Psoas muscle (tissue), 7 donors: ENCODE measurements at regions not wholly inside any gene's neighbourhood (a gene's known extent, or its start where the extent isn't known, plus 50 kb on each side); places are given as distances from the start of the nearest gene placed in this dataset.

Experiments
- ATAC-seq, 4 donors: fragments of 200-7000 bp; cut with Tn5 transposase; one replicate each; pipeline ENCODE4 v1.9.1; 2020; ENCODE audit warnings: moderate library complexity in 3 of 4, mild to moderate bottlenecking in 2 of 4
- DNase-seq, 2 donors: peaks; one replicate each; pipeline ENCODE4 v3.0.0-alpha.2; 2020
- H3K27ac ChIP-seq: fragments of 200-600 bp; one replicate; pipeline ENCODE4 v1.8.0; 2022
- H3K27me3 ChIP-seq, 3 donors: fragments of 200-600 bp in 1 of 3; one replicate each; pipeline versions ENCODE4 v1.6.1 to v1.8.0; 2013 to 2022; ENCODE audit warnings: low read length in 2 of 3, mild to moderate bottlenecking in 2 of 3, moderate library complexity in 1 of 3; ENCODE audit not compliant: insufficient read depth in 3 of 3
- H3K36me3 ChIP-seq, 2 donors: fragments of 200-600 bp in 1 of 2; one replicate each; pipeline versions ENCODE4 v1.6.1 to v1.8.0; 2013 to 2022; ENCODE audit warnings: low read depth in 1 of 2, mild to moderate bottlenecking in 1 of 2, moderate library complexity in 1 of 2; ENCODE audit not compliant: insufficient read depth in 1 of 2
- H3K4me1 ChIP-seq: fragments of 200-600 bp; one replicate; pipeline ENCODE4 v1.8.0; 2022
- H3K4me3 ChIP-seq: fragments of 200-600 bp; one replicate; pipeline ENCODE4 v1.8.0; 2022; ENCODE audit warnings: mild to moderate bottlenecking
- H3K9me3 ChIP-seq: fragments of 200-600 bp; one replicate; pipeline ENCODE4 v1.8.0; 2022
- CTCF ChIP-seq: fragments of 200-600 bp; IDR thresholded peaks from one replicate; pipeline ENCODE4 v1.8.0; 2022; ENCODE audit warnings: antibody characterized with exemption
- WGBS, 3 donors: extraction: QIAGEN DNeasy Blood & Tissue Kit; methylation state at CpG; one replicate each; pipeline versions ENCODE4 v1.1.6 to v1.1.7; 2013; 5-methylcytosine and 5-hydroxymethylcytosine counted together
- intact Hi-C, 2 donors: fragments of 100-400 bp; cut with DNase I; formaldehyde crosslinking; loops; one replicate each; pipeline versions ENCODE4 v1.11.0 to v1.14.2; 2022
- donor health status: healthy with polysubstance abuse.
- donor health status: DM: no; HTN: no; CAD: no; lungs with moderate emphysema.
- donor health status: Bipolar disorder and iron deficiency.
- donor health status: healthy.
- donor health status: DM: yes; HTN: yes; CAD: no.
- donor health status: DM: no; HTN: no; CAD: no.
- donor health status: DM: yes; HTN: yes; CAD: no.

- TF ChIP-seq CTCF: no peak
Measured at GRCh38 chr16:6547131-6547530, 785.5 kb upstream of the RBFOX1 start.

GRCh38 chr16:6545329-6545728, 787.3 kb upstream of the RBFOX1 start:
- WGBS, 3 donors: 75 to 78% (median 77%) methylated on average over 7 of the region's 7 CpGs
- Histone ChIP-seq H3K4me3 (no peak overlapping the region), H3K9me3 (no peaks in the 10 kb centered on the region), H3K4me1 (no peaks in the 10 kb centered on the region), H3K36me3 (no peaks in the 10 kb centered on the region), H3K27me3 (no peaks in the 10 kb centered on the region), H3K27ac (no peak overlapping the region)
- DNase-seq: no peak
- TF ChIP-seq CTCF: no peak
- ATAC-seq: no peak
- intact Hi-C loops: no loop called here

More at GRCh38 chr16:6547131-6547530, 785.5 kb upstream of the RBFOX1 start:
- Histone ChIP-seq H3K27me3 (no peaks in the 10 kb centered on the region), H3K36me3 (no peaks in the 10 kb centered on the region), H3K9me3 (no peaks in the 10 kb centered on the region), H3K27ac (no peak overlapping the region), H3K4me1 (no peaks in the 10 kb centered on the region), H3K4me3 (no peak overlapping the region)
- intact Hi-C loops: no loop called here
- DNase-seq: no peak
- 48 to 62% (median 53%) methylated on average over 3 of the region's 3 CpGs for WGBS, 3 donors
- no peak for ATAC-seq

- no peaks in the 10 kb centered on the region for H3K4me1 ChIP-seq
- no peak overlapping the region for H3K4me3 ChIP-seq
- WGBS, 3 donors: 71 to 78% (median 72%) methylated on average over 3 of the region's 3 CpGs
- no peaks in the 10 kb centered on the region for H3K9me3 ChIP-seq
- TF ChIP-seq CTCF: no peak
- no peaks in the 10 kb centered on the region for H3K27me3 ChIP-seq
- no peaks in the 10 kb centered on the region for H3K36me3 ChIP-seq
- ATAC-seq (no peak), DNase-seq (no peak)
- no peak overlapping the region for H3K27ac ChIP-seq
- intact Hi-C loops: no loop called here
Measured at GRCh38 chr16:6541267-6541666, 791.4 kb upstream of the RBFOX1 start.

GRCh38 chr16:6536411-6536810, 796.2 kb upstream of the RBFOX1 start:
- Histone ChIP-seq H3K4me1 (no peaks in the 10 kb centered on the region), H3K27ac (no peak overlapping the region), H3K27me3 (no peaks in the 10 kb centered on the region), H3K36me3 (no peaks in the 10 kb centered on the region), H3K4me3 (no peak overlapping the region), H3K9me3 (no peaks in the 10 kb centered on the region)
- DNase-seq: no peak
- intact Hi-C loops: no loop called here
- no peak for ATAC-seq
- 54 to 68% (median 59%) methylated on average over 2 of the region's 2 CpGs for WGBS, 3 donors
- TF ChIP-seq CTCF: no peak

GRCh38 chr16:6531067-6531466, 801.6 kb upstream of the RBFOX1 start:
- DNase-seq: no peak
- no peaks in the 10 kb centered on the region for H3K4me1 ChIP-seq
- no peak for ATAC-seq
- no peak overlapping the region for H3K27ac ChIP-seq
- intact Hi-C loops: no loop called here
- H3K27me3 ChIP-seq: no peaks in the 10 kb centered on the region
- H3K4me3 ChIP-seq: no peak overlapping the region
- TF ChIP-seq CTCF: no peak
- no peaks in the 10 kb centered on the region for H3K36me3 ChIP-seq
- 60 to 74% (median 63%) methylated on average over 3 of the region's 3 CpGs for WGBS, 3 donors
- no peaks in the 10 kb centered on the region for H3K9me3 ChIP-seq
